ENCODE measurements at regions not wholly inside any gene's neighbourhood (a gene's known extent, or its start where the extent isn't known, plus 50 kb on each side); places are given as distances from the start of the nearest gene placed in this dataset.

- H2BK15ac ChIP-seq (ENCODE audit: low read depth, low read length): no peak overlapping the region
- no peak overlapping the region for H3K23ac ChIP-seq (ENCODE audit: insufficient read length, low read depth, low read length)
- TF ChIP-seq, protein P1, sequence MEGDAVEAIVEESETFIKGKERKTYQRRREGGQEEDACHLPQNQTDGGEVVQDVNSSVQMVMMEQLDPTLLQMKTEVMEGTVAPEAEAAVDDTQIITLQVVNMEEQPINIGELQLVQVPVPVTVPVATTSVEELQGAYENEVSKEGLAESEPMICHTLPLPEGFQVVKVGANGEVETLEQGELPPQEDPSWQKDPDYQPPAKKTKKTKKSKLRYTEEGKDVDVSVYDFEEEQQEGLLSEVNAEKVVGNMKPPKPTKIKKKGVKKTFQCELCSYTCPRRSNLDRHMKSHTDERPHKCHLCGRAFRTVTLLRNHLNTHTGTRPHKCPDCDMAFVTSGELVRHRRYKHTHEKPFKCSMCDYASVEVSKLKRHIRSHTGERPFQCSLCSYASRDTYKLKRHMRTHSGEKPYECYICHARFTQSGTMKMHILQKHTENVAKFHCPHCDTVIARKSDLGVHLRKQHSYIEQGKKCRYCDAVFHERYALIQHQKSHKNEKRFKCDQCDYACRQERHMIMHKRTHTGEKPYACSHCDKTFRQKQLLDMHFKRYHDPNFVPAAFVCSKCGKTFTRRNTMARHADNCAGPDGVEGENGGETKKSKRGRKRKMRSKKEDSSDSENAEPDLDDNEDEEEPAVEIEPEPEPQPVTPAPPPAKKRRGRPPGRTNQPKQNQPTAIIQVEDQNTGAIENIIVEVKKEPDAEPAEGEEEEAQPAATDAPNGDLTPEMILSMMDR (conservative IDR thresholded peaks at IDR 0.05): no peak
- H3K27ac ChIP-seq (ENCODE audit: insufficient read length, low read depth, low read length): no peak overlapping the region
- H3K79me1 ChIP-seq (ENCODE audit: insufficient read depth, low read depth, low read length, poor library complexity, severe bottlenecking): no peaks in the 10 kb centered on the region
- H3K9me3 ChIP-seq (ENCODE audit: control insufficient read depth, low read depth, low read length): no peaks in the 10 kb centered on the region
- H4K8ac ChIP-seq (replicated peaks; ENCODE audit: insufficient read length, low read depth, low read length): no peak overlapping the region
- H3T11ph ChIP-seq (ENCODE audit: low read length): no peak overlapping the region
- H3K4me1 ChIP-seq (ENCODE audit: insufficient read depth, low read length): peaks cover 11% of the 10 kb centered on the region
- H2BK5ac ChIP-seq (ENCODE audit: insufficient read length, low read length): no peak overlapping the region
- no peak overlapping the region for H2BK12ac ChIP-seq (ENCODE audit: insufficient read length, low read depth, low read length)
- H3K14ac ChIP-seq (ENCODE audit: insufficient read depth, low read length): no peak overlapping the region
- Mint-ChIP-seq H3K4me3 (no peak overlapping the region), H3K9me3 (peaks cover 0 to 5% of the 10 kb centered on the region in 2 experiments; a peak in 3 of 5 replicates), H3K4me1 (peaks cover 15 to 17% of the 10 kb centered on the region in 2 experiments), H3K27ac (no peak overlapping the region), H3K36me3 (ENCODE audit: insufficient read depth in 1 of 3, low read depth in 3 of 3) (no peaks in the 10 kb centered on the region; a peak in 1 of 7 replicates), H3K27me3 (ENCODE audit: low read depth) (no peaks in the 10 kb centered on the region; the same call in 1 of the 2 replicates)
- no peak overlapping the region for H3K18ac ChIP-seq (ENCODE audit: insufficient read length, low read depth, low read length)
- H2BK20ac ChIP-seq (ENCODE audit: low read depth, low read length, poor library complexity, severe bottlenecking): no peak overlapping the region
- H2BK120ac ChIP-seq (ENCODE audit: low read depth, low read length, poor library complexity, severe bottlenecking): no peak overlapping the region
- no peak overlapping the region for H3K9ac ChIP-seq (ENCODE audit: extremely low read depth, insufficient read length, low read length)
- no peak overlapping the region for H3K56ac ChIP-seq (ENCODE audit: insufficient read length, low read depth, low read length)
- no peaks in the 10 kb centered on the region for H3K27me3 ChIP-seq (ENCODE audit: insufficient read depth, low read length)
- no peak overlapping the region for H3K4ac ChIP-seq (ENCODE audit: low read depth, low read length)
- no peak overlapping the region for H4K91ac ChIP-seq (ENCODE audit: insufficient read length, low read depth, low read length)
- DNase-seq: no peak
- H4K5ac ChIP-seq (ENCODE audit: insufficient read length, low read depth, low read length): no peak overlapping the region
- H3K4me2 ChIP-seq (ENCODE audit: insufficient read depth, insufficient read length, low read length): no peak overlapping the region
- H4K20me1 ChIP-seq (ENCODE audit: control insufficient read depth, insufficient read depth, insufficient read length): no peaks in the 10 kb centered on the region
- no peak overlapping the region for H2AFZ ChIP-seq (ENCODE audit: low read length)
- no peak overlapping the region for H2AK5ac ChIP-seq (ENCODE audit: insufficient read length, low read length)
- H3K23me2 ChIP-seq (ENCODE audit: insufficient read length, low read depth, low read length, poor library complexity, severe bottlenecking): no peaks in the 10 kb centered on the region
- no CpG with 5 or more reads among the region's 2 CpGs for WGBS (ENCODE audit: extremely low coverage, insufficient read length, low lambda C conversion rate)
- H3K79me2 ChIP-seq (ENCODE audit: insufficient read depth, low read length): no peaks in the 10 kb centered on the region
Observed at GRCh38 chr19:31181535-31181934, 167.7 kb downstream of the TSHZ3 start.

Measured in H9 (cell line).